Left forelimb (tissue), 1 donor: ENCODE measurements at regions not wholly inside any gene's neighbourhood (a gene's known extent, or its start where the extent isn't known, plus 50 kb on each side); places are given as distances from the start of the nearest gene placed in this dataset.

Source experiments
- DNase-seq: peaks from one replicate; pipeline ENCODE4 v3.0.0-alpha.2; 2018; ENCODE audit warnings: low spot score

- DNase-seq, result no peak
Observed at GRCh38 chr2:22486343-22486742, 898.6 kb upstream of the KLHL29 start.

- DNase-seq, result no peak
Observed at GRCh38 chr2:22487036-22487435, 897.9 kb upstream of the KLHL29 start.

- DNase-seq, result no peak
Observed at GRCh38 chr2:22487541-22487940, 897.4 kb upstream of the KLHL29 start.

GRCh38 chr2:22491442-22491841, 893.5 kb upstream of the KLHL29 start:
- DNase-seq, result no peak

- no peak for DNase-seq
Observed at GRCh38 chr2:22494156-22494555, 890.8 kb upstream of the KLHL29 start.

- DNase-seq, result no peak
Observed at GRCh38 chr2:22497064-22497463, 887.9 kb upstream of the KLHL29 start.

- DNase-seq, result no peak
Observed at GRCh38 chr2:22497789-22498188, 887.2 kb upstream of the KLHL29 start.

GRCh38 chr2:22499082-22499839, 885.7 kb upstream of the KLHL29 start:
- DNase-seq, result no peak

- no peak for DNase-seq
Observed at GRCh38 chr2:22500555-22500935, 884.4 kb upstream of the KLHL29 start.

- no peak for DNase-seq
Observed at GRCh38 chr2:22501851-22502250, 883.1 kb upstream of the KLHL29 start.

GRCh38 chr2:22513563-22513962, 871.4 kb upstream of the KLHL29 start:
- DNase-seq, result no peak

- no peak for DNase-seq
Observed at GRCh38 chr2:22517141-22517540, 867.8 kb upstream of the KLHL29 start.

- DNase-seq, result no peak
Observed at GRCh38 chr2:22518641-22519040, 866.3 kb upstream of the KLHL29 start.

- DNase-seq, result no peak
Observed at GRCh38 chr2:22520369-22521288, 864.4 kb upstream of the KLHL29 start.

GRCh38 chr2:22521620-22522019, 863.4 kb upstream of the KLHL29 start:
- DNase-seq, result no peak

GRCh38 chr2:22525681-22526080, 859.3 kb upstream of the KLHL29 start:
- no peak for DNase-seq

GRCh38 chr2:22530131-22530530, 854.8 kb upstream of the KLHL29 start:
- DNase-seq, result no peak

- DNase-seq, result no peak
Observed at GRCh38 chr2:22536133-22536532, 848.8 kb upstream of the KLHL29 start.

GRCh38 chr2:22554453-22554852, 830.5 kb upstream of the KLHL29 start:
- DNase-seq, result no peak

- no peak for DNase-seq
Observed at GRCh38 chr2:22557406-22557805, 827.6 kb upstream of the KLHL29 start.

- no peak for DNase-seq
Observed at GRCh38 chr2:22560021-22560420, 825.0 kb upstream of the KLHL29 start.

GRCh38 chr2:22579341-22579740, 805.6 kb upstream of the KLHL29 start:
- DNase-seq, result no peak

GRCh38 chr2:22582107-22582506, 802.9 kb upstream of the KLHL29 start:
- no peak for DNase-seq
